Osteocyte (in vitro differentiated cells): ENCODE measurements at regions not wholly inside any gene's neighbourhood (a gene's known extent, or its start where the extent isn't known, plus 50 kb on each side); places are given as distances from the start of the nearest gene placed in this dataset.

Experiments used
- DNase-seq: peaks from one replicate; pipeline ENCODE4 v3.0.0; 2021; ENCODE audit warnings: mixed read lengths; ENCODE audit not compliant: unreplicated experiment; ENCODE audit errors: extremely low spot score
- H3K27ac Mint-ChIP-seq: one replicate; pipeline ENCODE4 v1.8.0; 2021; ENCODE audit warnings: mild to moderate bottlenecking, mixed read lengths; ENCODE audit not compliant: unreplicated experiment
- H3K27me3 Mint-ChIP-seq: one replicate; pipeline ENCODE4 v1.8.0; 2021; ENCODE audit warnings: mixed read lengths; ENCODE audit not compliant: unreplicated experiment
- H3K36me3 Mint-ChIP-seq: one replicate; pipeline ENCODE4 v1.8.0; 2021; ENCODE audit warnings: mixed read lengths; ENCODE audit not compliant: unreplicated experiment
- H3K4me1 Mint-ChIP-seq: one replicate; pipeline ENCODE4 v1.8.0; 2021; ENCODE audit warnings: mixed read lengths; ENCODE audit not compliant: unreplicated experiment
- H3K4me3 Mint-ChIP-seq: one replicate; pipeline ENCODE4 v1.8.0; 2021; ENCODE audit warnings: mild to moderate bottlenecking, moderate library complexity, mixed read lengths; ENCODE audit not compliant: unreplicated experiment
- H3K9me3 Mint-ChIP-seq: one replicate; pipeline ENCODE4 v1.8.0; 2021; ENCODE audit warnings: mixed read lengths; ENCODE audit not compliant: unreplicated experiment
- CTCF ChIP-seq: fragments of 200-600 bp; sonication (generic); IDR thresholded peaks from 2 replicates; pipeline ENCODE4 v1.5.0; 2021; ENCODE audit warnings: antibody characterized with exemption, mild to moderate bottlenecking, moderate library complexity

- no peak overlapping the region for H3K27ac Mint-ChIP-seq
- no peaks in the 10 kb centered on the region for H3K36me3 Mint-ChIP-seq
- peaks cover 44% of the 10 kb centered on the region for H3K27me3 Mint-ChIP-seq
- peaks cover 7% of the 10 kb centered on the region for H3K9me3 Mint-ChIP-seq
- no peaks in the 10 kb centered on the region for H3K4me1 Mint-ChIP-seq
- no peak for DNase-seq
- no peak overlapping the region for H3K4me3 Mint-ChIP-seq
- TF ChIP-seq CTCF: no peak
These were observed 176.6 kb downstream of the TRIM27 start for GRCh38 chr6:28747083-28747630.

DNA sequence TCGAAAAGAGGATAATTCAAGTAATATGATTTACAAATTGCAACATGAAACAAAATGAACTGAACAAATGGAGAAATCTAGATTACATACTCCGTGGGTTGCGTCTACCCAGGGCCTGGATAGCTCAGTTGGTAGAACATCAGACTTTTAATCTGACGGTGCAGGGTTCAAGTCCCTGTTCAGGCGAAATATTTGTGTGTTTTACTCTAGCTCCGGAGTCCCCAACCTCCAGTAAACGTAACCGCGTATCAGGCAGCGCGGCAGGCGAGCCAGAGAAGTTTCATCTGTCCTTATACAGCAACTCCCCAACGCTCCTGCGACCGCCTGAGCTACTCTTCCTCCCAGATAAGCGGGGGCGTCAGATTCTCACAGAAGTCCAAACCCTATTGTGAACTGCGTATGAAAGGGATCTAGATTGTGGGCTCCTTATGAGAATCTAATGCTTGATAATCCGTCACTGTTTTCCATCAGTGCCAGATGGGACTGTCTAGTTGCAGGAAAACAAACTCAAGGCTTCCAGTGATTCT, 176.1 kb downstream of the TRIM27 start:
- no peak for DNase-seq

DNA sequence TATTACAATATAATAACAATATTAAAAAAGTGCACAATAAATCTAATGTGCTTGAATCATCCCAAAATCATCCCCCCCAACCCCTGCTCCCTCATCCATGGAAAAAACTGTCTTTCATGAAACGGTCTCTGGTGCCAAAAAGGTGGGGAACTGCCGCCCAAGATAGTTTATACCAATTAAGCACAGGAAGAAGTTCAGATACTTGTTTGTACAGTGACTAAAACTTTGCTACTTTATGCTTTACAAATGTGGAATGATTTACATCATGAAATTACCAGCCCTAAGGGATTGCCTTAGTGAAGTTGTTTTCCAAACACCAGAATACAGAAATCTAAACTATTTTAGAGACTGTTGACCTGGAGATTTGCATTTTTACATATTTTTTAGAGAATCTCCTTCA, 175.6 kb downstream of the TRIM27 start:
- no peak overlapping the region for H3K27ac Mint-ChIP-seq
- no peaks in the 10 kb centered on the region for H3K36me3 Mint-ChIP-seq
- DNase-seq: no peak
- no peak for TF ChIP-seq CTCF
- no peaks in the 10 kb centered on the region for H3K4me1 Mint-ChIP-seq
- peaks cover 7% of the 10 kb centered on the region for H3K9me3 Mint-ChIP-seq
- H3K27me3 Mint-ChIP-seq: peaks cover 44% of the 10 kb centered on the region
- no peak overlapping the region for H3K4me3 Mint-ChIP-seq

More for the DNA sequence above, 176.1 kb downstream of the TRIM27 start:
- H3K36me3 Mint-ChIP-seq: no peaks in the 10 kb centered on the region
- TF ChIP-seq CTCF: no peak
- no peak overlapping the region for H3K4me3 Mint-ChIP-seq
- H3K27me3 Mint-ChIP-seq: peaks cover 46% of the 10 kb centered on the region
- no peaks in the 10 kb centered on the region for H3K4me1 Mint-ChIP-seq
- H3K9me3 Mint-ChIP-seq: peaks cover 7% of the 10 kb centered on the region
- H3K27ac Mint-ChIP-seq: no peak overlapping the region

- TF ChIP-seq CTCF: no peak
- Mint-ChIP-seq H3K27ac (no peak overlapping the region), H3K36me3 (no peaks in the 10 kb centered on the region), H3K4me3 (no peak overlapping the region), H3K4me1 (no peaks in the 10 kb centered on the region), H3K9me3 (peaks cover 7% of the 10 kb centered on the region), H3K27me3 (peaks cover 28% of the 10 kb centered on the region)
- no peak for DNase-seq
These were observed 172.8 kb downstream of the TRIM27 start for GRCh38 chr6:28750926-28751458.

- H3K9me3 Mint-ChIP-seq: peaks cover 7% of the 10 kb centered on the region
- no peak for DNase-seq
- H3K27ac Mint-ChIP-seq: no peak overlapping the region
- no peaks in the 10 kb centered on the region for H3K36me3 Mint-ChIP-seq
- H3K27me3 Mint-ChIP-seq: peaks cover 23% of the 10 kb centered on the region
- no peaks in the 10 kb centered on the region for H3K4me1 Mint-ChIP-seq
- H3K4me3 Mint-ChIP-seq: no peak overlapping the region
- no peak for TF ChIP-seq CTCF
These were observed 172.3 kb downstream of the TRIM27 start for GRCh38 chr6:28751514-28751913.
